Ovary (tissue), 7 donors: ENCODE measurements at regions not wholly inside any gene's neighbourhood (a gene's known extent, or its start where the extent isn't known, plus 50 kb on each side); places are given as distances from the start of the nearest gene placed in this dataset.

ENCODE experiments used
- DNase-seq, 5 donors: peaks; one replicate each; pipeline ENCODE4 v3.0.0-alpha.2; 2019 to 2020
- H3K27ac ChIP-seq, 2 donors: fragments of 200-600 bp; one replicate each; pipeline versions ENCODE4 v1.5.1 to v1.8.0; 2019 to 2022
- H3K27me3 ChIP-seq: fragments of 200-600 bp; one replicate; pipeline ENCODE4 v1.8.0; 2022
- H3K36me3 ChIP-seq: fragments of 200-600 bp; sonication (generic); one replicate; pipeline ENCODE4 v1.5.1; 2019
- H3K4me1 ChIP-seq: one replicate; pipeline ENCODE4 v1.8.1; 2013; ENCODE audit warnings: mild to moderate bottlenecking, moderate library complexity; ENCODE audit not compliant: insufficient read depth
- H3K4me3 ChIP-seq: fragments of 200-600 bp; sonication (generic); one replicate; pipeline ENCODE4 v1.5.1; 2017
- H3K9me3 ChIP-seq, 2 donors: fragments of 200-600 bp in 1 of 2; sonication (generic) in 1 of 2; one replicate each; pipeline versions ENCODE4 v1.5.1 to v1.8.1; 2013 to 2019; ENCODE audit warnings: mild to moderate bottlenecking in 1 of 2, moderate library complexity in 1 of 2
- CTCF ChIP-seq, 3 donors: fragments of 450-650 bp in 2 of 3; fragments of 200-600 bp in 1 of 3; IDR thresholded peaks; one replicate each; pipeline versions ENCODE4 v1.5.1 to v1.8.0; 2016 to 2022; ENCODE audit warnings: antibody characterized with exemption in 3 of 3, mild to moderate bottlenecking in 1 of 3
- EP300 ChIP-seq: sonication (generic); formaldehyde crosslinking; IDR thresholded peaks from one replicate; pipeline ENCODE4 v1.6.1; 2017; ENCODE audit warnings: antibody characterized with exemption
- POLR2A ChIP-seq: fragments of 450-650 bp; IDR thresholded peaks from one replicate; pipeline ENCODE4 v1.6.1; 2017; ENCODE audit warnings: antibody characterized with exemption, mild to moderate bottlenecking, moderate library complexity
- WGBS, 3 donors: extraction: QIAGEN DNeasy Blood & Tissue Kit in 1 of 3; methylation state at CpG; one replicate each; pipeline versions ENCODE4 v1.1.5 to v1.1.7; 2013 to 2017; 5-methylcytosine and 5-hydroxymethylcytosine counted together
- intact Hi-C, 4 donors: fragments of 100-400 bp; cut with DNase I; formaldehyde crosslinking; loops; one replicate each; pipeline versions ENCODE4 v1.11.0 to v1.15.1; 2022 to 2023
- donor health status: DM: no; HTN: no; CAD: no; lungs with moderate emphysema.
- donor health status: DM: no; HTN: no; CAD: no.
- donor health status: Bipolar disorder and iron deficiency.
- donor health status: DM: no; HTN: no; CAD: no.
- donor health status: DM: yes; HTN: yes; CAD: no.

- H3K4me1 ChIP-seq, result peaks cover under 1% of the 10 kb centered on the region
- H3K27ac ChIP-seq, result no peak overlapping the region
- DNase-seq, result no peak
- no peaks in the 10 kb centered on the region for H3K9me3 ChIP-seq
- TF ChIP-seq CTCF (IDR thresholded peaks at IDR 0.05) (no peak), EP300 (no peak), POLR2A (no peak)
- H3K4me3 ChIP-seq, result no peak overlapping the region
- no peaks in the 10 kb centered on the region for H3K36me3 ChIP-seq
- intact Hi-C loops, result no loop called here
- H3K27me3 ChIP-seq, result no peaks in the 10 kb centered on the region
- WGBS, 3 donors, result 78 to 82% (median 81%) methylated on average over 5 of the region's 5 CpGs
Observed at GRCh38 chr3:182246870-182247269, 535.1 kb downstream of the SOX2 start.

- no peaks in the 10 kb centered on the region for H3K27me3 ChIP-seq
- WGBS, 3 donors, result 67 to 73% (median 69%) methylated on average over 5 of the region's 5 CpGs
- no peaks in the 10 kb centered on the region for H3K4me1 ChIP-seq
- no peaks in the 10 kb centered on the region for H3K9me3 ChIP-seq
- H3K36me3 ChIP-seq, result no peaks in the 10 kb centered on the region
- intact Hi-C loops, result no loop called here
- DNase-seq, result no peak
- H3K27ac ChIP-seq, result no peak overlapping the region
- TF ChIP-seq POLR2A (no peak), EP300 (no peak), CTCF (IDR thresholded peaks at IDR 0.05) (no peak)
- no peak overlapping the region for H3K4me3 ChIP-seq
Observed at GRCh38 chr3:182248349-182248880, 536.7 kb downstream of the SOX2 start.

- WGBS, 3 donors, result 45 to 61% (median 48%) methylated on average over 5 of the region's 5 CpGs
- H3K4me1 ChIP-seq, result no peaks in the 10 kb centered on the region
- no peaks in the 10 kb centered on the region for H3K9me3 ChIP-seq
- DNase-seq, result no peak
- intact Hi-C loops, result loop anchor here in 1 of 4 donors (10.0 kb wide), 1 partner anchor 538 kb away; the partner anchor contains the start of gene SOX2
- TF ChIP-seq EP300 (no peak), CTCF (IDR thresholded peaks at IDR 0.05) (no peak), POLR2A (no peak)
- no peak overlapping the region for H3K27ac ChIP-seq
- H3K27me3 ChIP-seq, result no peaks in the 10 kb centered on the region
- H3K4me3 ChIP-seq, result no peak overlapping the region
- H3K36me3 ChIP-seq, result no peaks in the 10 kb centered on the region
Observed at GRCh38 chr3:182252802-182253201, 540.5 kb upstream of the ATP11B start.

- Histone ChIP-seq H3K27ac (no peak overlapping the region), H3K4me1 (no peaks in the 10 kb centered on the region), H3K9me3 (no peaks in the 10 kb centered on the region), H3K4me3 (no peak overlapping the region), H3K36me3 (no peaks in the 10 kb centered on the region), H3K27me3 (no peaks in the 10 kb centered on the region)
- TF ChIP-seq CTCF (IDR thresholded peaks at IDR 0.05), result no peak
- TF ChIP-seq EP300, result no peak
- no peak for TF ChIP-seq POLR2A
- no peak for DNase-seq
- intact Hi-C loops, result loop anchor here in 1 of 4 donors (10.0 kb wide), 1 partner anchor 540 kb away; the partner anchor contains the start of gene SOX2
- WGBS, 3 donors, result 82 to 93% (median 86%) methylated on average over 2 of the region's 2 CpGs
Observed at GRCh38 chr3:182255158-182255557, 538.1 kb upstream of the ATP11B start.
